ENCODE measurements at regions not wholly inside any gene's neighbourhood (a gene's known extent, or its start where the extent isn't known, plus 50 kb on each side); places are given as distances from the start of the nearest gene placed in this dataset.

DNA sequence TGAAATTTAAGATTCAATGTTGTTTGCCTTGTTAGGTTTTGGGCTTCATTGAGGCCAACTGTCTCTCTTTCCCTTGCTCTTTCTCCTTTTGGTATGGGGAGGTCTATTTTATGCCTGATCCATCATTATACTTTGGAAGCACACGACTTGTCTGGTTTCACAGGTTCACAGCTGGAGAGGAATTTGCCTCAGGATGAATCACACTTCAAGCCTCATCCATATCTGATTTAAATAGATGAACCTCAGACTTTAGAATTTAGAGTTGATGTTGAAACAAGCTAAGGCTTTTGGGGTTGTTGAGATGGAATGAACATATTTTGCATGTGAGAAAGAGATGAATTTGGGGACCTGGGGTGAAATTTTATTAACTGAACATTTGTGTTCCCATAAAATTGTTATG lies 150.5 kb upstream of the IGFBP3 start:
- TF ChIP-seq, protein P1, sequence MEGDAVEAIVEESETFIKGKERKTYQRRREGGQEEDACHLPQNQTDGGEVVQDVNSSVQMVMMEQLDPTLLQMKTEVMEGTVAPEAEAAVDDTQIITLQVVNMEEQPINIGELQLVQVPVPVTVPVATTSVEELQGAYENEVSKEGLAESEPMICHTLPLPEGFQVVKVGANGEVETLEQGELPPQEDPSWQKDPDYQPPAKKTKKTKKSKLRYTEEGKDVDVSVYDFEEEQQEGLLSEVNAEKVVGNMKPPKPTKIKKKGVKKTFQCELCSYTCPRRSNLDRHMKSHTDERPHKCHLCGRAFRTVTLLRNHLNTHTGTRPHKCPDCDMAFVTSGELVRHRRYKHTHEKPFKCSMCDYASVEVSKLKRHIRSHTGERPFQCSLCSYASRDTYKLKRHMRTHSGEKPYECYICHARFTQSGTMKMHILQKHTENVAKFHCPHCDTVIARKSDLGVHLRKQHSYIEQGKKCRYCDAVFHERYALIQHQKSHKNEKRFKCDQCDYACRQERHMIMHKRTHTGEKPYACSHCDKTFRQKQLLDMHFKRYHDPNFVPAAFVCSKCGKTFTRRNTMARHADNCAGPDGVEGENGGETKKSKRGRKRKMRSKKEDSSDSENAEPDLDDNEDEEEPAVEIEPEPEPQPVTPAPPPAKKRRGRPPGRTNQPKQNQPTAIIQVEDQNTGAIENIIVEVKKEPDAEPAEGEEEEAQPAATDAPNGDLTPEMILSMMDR (IDR thresholded peaks at IDR 0.05), result no peak

DNA sequence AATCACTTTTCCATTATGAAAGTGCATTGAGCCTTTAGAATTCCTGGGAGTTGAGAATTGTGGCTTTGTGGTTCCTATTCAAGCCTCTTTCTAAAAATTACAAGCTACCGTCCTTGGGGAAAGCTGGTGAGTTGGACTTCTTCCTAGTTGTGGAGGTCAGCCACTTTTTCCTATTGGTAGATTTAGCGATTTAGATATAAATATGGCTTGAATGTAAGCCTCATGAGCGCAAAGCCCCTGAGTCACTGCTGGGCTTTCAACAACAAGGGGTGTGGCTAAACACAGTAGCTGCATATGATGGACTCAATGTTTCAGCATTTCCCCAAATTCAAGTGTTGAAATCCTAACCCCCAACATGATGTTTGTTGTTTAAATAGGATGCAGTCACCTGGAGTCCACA lies 150.0 kb upstream of the IGFBP3 start:
- TF ChIP-seq, protein P1 (IDR thresholded peaks at IDR 0.05), result no peak

DNA sequence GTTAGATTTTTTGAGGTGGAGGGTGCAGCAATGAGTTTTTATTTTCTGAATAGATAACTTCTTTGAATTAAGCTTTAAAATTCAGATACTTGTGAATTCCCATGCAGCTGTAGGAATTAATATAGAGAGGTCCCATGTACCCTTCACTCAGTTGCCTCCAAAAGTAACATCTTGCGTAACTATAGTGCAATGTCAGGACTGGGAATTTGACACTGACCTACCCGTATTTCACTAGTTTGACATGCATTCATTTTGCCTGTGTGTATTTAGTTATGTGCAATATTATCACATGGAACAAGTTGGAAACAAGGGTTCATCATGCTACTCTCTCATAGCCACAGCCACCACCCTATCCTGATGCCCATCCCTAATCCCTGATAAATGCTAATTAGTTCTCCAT lies 147.1 kb upstream of the IGFBP3 start:
- TF ChIP-seq, protein P1 (IDR thresholded peaks at IDR 0.05), result no peak

DNA sequence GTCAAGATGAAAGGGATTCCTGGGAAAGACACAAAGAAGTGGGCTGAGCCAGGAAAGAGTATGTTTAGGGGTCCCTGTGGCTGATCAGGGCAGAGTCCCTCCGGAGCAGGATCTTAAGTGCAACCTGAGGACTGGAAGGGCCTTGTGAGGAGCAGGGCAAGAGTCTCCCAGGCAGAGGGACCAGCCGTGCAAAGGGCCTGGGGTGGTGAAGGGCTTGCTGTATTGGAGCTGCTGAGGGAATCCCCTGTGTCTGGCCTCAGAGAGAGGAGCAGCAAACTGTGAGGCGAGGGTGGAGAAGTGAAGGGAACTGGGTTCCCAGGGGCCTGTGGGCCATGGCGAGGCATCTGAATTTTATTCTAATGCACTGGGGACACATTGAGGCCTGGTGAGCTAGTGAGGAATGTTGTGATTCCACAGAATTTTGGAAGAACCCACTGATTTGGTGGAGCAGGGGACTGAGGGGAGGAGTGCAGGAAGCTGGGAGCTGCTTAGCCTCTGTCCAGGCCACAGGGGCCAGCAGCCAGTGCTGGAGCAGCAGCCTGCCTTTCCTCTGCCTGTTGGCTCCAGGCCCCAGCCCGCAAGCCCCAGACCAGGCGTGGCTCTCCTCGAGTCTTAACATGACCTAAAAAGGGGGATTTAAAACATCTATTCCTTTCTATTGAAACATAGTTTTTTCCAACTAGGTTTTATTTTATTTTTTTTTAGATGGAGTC lies 138.4 kb upstream of the IGFBP3 start:
- TF ChIP-seq, protein P1 (IDR thresholded peaks at IDR 0.05), result no peak

DNA sequence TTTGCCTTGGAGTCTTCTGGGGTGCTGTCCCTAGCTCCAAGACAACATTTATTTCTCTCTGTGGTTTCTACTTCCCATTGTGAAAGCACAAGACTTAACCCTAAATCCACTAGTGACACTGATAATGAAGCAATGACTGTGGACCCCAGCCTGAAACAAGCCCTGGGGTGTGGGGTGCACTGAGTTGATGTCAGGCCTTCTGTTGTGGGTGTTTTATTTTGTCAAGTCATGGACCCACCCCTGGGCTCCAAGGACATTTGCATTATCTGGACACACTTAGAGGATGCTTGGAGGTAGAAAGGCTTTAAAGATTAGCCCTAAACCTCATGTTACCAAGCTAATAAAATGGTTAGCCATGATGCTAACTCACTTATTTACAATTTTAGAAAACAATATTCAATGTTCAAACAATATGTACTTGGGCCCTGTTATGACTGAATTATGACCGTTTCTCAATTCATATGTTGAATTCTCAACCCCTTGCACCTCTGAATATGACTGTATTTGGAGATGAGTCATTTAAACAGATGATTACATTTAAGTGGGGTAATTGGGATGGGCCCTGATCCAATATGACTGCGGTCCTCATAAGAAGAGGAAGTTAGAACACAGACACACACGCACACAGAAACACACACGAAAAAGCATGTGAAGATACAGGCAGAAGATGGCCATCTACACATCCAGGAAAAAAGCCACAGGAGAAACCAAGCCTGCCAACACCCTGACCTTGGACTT lies 137.2 kb upstream of the IGFBP3 start:
- TF ChIP-seq, protein P1 (IDR thresholded peaks at IDR 0.05), result no peak

DNA sequence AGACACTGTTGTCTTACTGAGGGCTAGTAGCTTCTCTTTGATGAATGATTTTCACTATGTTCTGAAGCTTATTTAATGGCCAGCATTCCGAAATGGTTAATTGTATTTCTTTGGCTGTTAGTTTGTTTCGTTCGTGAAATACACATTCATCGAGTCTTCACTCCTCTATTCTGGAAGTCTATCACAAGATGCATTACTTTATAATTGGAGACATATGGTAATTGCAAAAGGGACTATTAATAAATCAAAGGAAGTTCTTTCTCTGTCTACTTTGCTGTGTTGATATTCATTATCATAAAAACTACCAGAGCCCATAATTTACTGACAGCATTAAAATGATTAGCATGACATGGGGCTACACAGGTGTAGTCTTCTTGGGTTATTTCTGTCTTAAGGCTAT lies 133.8 kb upstream of the IGFBP3 start:
- TF ChIP-seq, protein P1 (IDR thresholded peaks at IDR 0.05), result no peak

DNA sequence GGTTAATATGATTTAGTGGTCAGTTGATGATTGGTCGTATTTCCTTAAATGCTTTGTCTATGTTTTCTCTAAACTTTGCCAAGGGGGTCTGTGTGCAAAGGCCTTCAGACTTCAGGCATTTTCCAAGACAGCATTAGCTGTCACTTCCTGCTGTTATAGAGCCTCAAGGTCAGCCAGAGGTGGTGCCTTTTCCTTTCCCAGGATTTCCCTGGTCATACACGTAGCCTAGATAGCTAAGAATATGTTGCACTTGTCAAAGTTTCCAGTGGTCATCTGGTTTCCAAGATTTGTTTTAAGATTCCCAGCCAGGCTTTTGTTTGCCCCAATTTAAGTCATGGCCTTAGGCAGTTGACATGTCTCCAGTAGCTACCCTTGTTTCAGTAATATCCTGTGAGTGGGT lies 133.2 kb upstream of the IGFBP3 start:
- TF ChIP-seq, protein P1 (IDR thresholded peaks at IDR 0.05), result no peak

All from LNCAP (cell line).